WERI-Rb-1 (cell line): ENCODE measurements at regions not wholly inside any gene's neighbourhood (a gene's known extent, or its start where the extent isn't known, plus 50 kb on each side); places are given as distances from the start of the nearest gene placed in this dataset.

Source experiments
- DNase-seq: peaks from one replicate; pipeline ENCODE4 v3.0.0-alpha.2; 2020
- H3K27ac ChIP-seq: fragments of 250-450 bp; sonication (Bioruptor Pico); 2 replicates; pipeline ENCODE4 v1.5.1; 2020; ENCODE audit warnings: mild to moderate bottlenecking, moderate library complexity
- H3K27me3 ChIP-seq: fragments of 250-450 bp; sonication (Bioruptor Pico); 2 replicates; pipeline ENCODE4 v1.5.1; 2021; ENCODE audit warnings: mild to moderate bottlenecking, low read depth, moderate library complexity; ENCODE audit not compliant: insufficient read depth, severe bottlenecking
- H3K36me3 ChIP-seq: fragments of 250-450 bp; sonication (Bioruptor Pico); 2 replicates; pipeline ENCODE4 v1.5.1; 2020; ENCODE audit warnings: mild to moderate bottlenecking, moderate library complexity
- H3K4me3 ChIP-seq: 2 replicates; pipeline ENCODE4 v1.5.1; 2011; ENCODE audit warnings: low read depth, mild to moderate bottlenecking, control low read depth, low read length
- H3K9me3 ChIP-seq: fragments of 250-450 bp; sonication (Bioruptor Pico); 2 replicates; pipeline ENCODE4 v1.5.1; 2021; ENCODE audit warnings: mild to moderate bottlenecking, moderate library complexity; ENCODE audit not compliant: severe bottlenecking
- CTCF ChIP-seq: IDR thresholded peaks from 2 replicates; pipeline ENCODE4 v1.5.1; 2011; ENCODE audit warnings: low read depth, mild to moderate bottlenecking, control low read depth, inconsistent platforms, low read length

GRCh38 chr3:24867783-24868182 lies 373.1 kb upstream of the THRB start:
- H3K4me3 ChIP-seq: no peak overlapping the region
- H3K27ac ChIP-seq: no peak overlapping the region
- no peak for TF ChIP-seq CTCF
- DNase-seq: no peak
- H3K27me3 ChIP-seq: no peaks in the 10 kb centered on the region
- no peaks in the 10 kb centered on the region for H3K9me3 ChIP-seq
- H3K36me3 ChIP-seq: no peaks in the 10 kb centered on the region

- no peak for TF ChIP-seq CTCF
- Histone ChIP-seq H3K36me3 (no peaks in the 10 kb centered on the region), H3K27me3 (no peaks in the 10 kb centered on the region), H3K27ac (no peak overlapping the region), H3K9me3 (no peaks in the 10 kb centered on the region), H3K4me3 (no peak overlapping the region)
- DNase-seq: no peak
These were observed 386.6 kb upstream of the THRB start for GRCh38 chr3:24881239-24881638.

GRCh38 chr3:24886501-24886900 lies 391.9 kb upstream of the THRB start:
- no peak for TF ChIP-seq CTCF
- H3K4me3 ChIP-seq: no peak overlapping the region
- no peak for DNase-seq
- no peaks in the 10 kb centered on the region for H3K36me3 ChIP-seq
- H3K27me3 ChIP-seq: no peaks in the 10 kb centered on the region
- no peak overlapping the region for H3K27ac ChIP-seq
- H3K9me3 ChIP-seq: no peaks in the 10 kb centered on the region

GRCh38 chr3:24890012-24890411 lies 395.4 kb upstream of the THRB start:
- no peaks in the 10 kb centered on the region for H3K36me3 ChIP-seq
- H3K9me3 ChIP-seq: no peaks in the 10 kb centered on the region
- H3K27ac ChIP-seq: no peak overlapping the region
- no peak for TF ChIP-seq CTCF
- H3K4me3 ChIP-seq: no peak overlapping the region
- no peaks in the 10 kb centered on the region for H3K27me3 ChIP-seq
- no peak for DNase-seq

- no peak for DNase-seq
- Histone ChIP-seq H3K4me3 (no peak overlapping the region), H3K27ac (no peak overlapping the region), H3K36me3 (no peaks in the 10 kb centered on the region), H3K9me3 (no peaks in the 10 kb centered on the region), H3K27me3 (no peaks in the 10 kb centered on the region)
- no peak for TF ChIP-seq CTCF
These were observed 404.7 kb upstream of the THRB start for GRCh38 chr3:24899373-24899772.

GRCh38 chr3:24899901-24900603 lies 405.4 kb upstream of the THRB start:
- no peak overlapping the region for H3K4me3 ChIP-seq
- no peaks in the 10 kb centered on the region for H3K9me3 ChIP-seq
- no peaks in the 10 kb centered on the region for H3K36me3 ChIP-seq
- DNase-seq: no peak
- TF ChIP-seq CTCF: no peak
- no peaks in the 10 kb centered on the region for H3K27me3 ChIP-seq
- no peak overlapping the region for H3K27ac ChIP-seq
